Natural killer cell treated with Interleukin-12 subunit alpha and Interleukin-12 subunit beta and Interleukin-15 and Interleukin-18, amount 100 ng/mL, for 72 hours (primary cell): ENCODE measurements at regions not wholly inside any gene's neighbourhood (a gene's known extent, or its start where the extent isn't known, plus 50 kb on each side); places are given as distances from the start of the nearest gene placed in this dataset.
"Not testable (repeated sequence)": the region's sequence is repeated elsewhere in the genome, so short reads cannot be mapped to it uniquely, and the experiment has no call there.

Experiments used
- ATAC-seq, 2 donors: fragments of 150-1000 bp; cut with Tn5 transposase in 1 of 2; sonication (Bioruptor Pico), chemical (Tn5 transposase) in 1 of 2; 2 replicates each; pipeline ENCODE4 v1.10.0; 2021
- DNase-seq: peaks from one replicate; pipeline ENCODE4 v3.0.0; 2022; ENCODE audit warnings: low spot score
- H3K27ac Mint-ChIP-seq, 2 donors: 1 replicate in 1 of 2; 2 replicates in 1 of 2; pipeline ENCODE4 v1.8.0; 2022; ENCODE audit warnings: mixed read lengths in 2 of 2, mild to moderate bottlenecking in 1 of 2, moderate library complexity in 1 of 2
- H3K27me3 Mint-ChIP-seq, 2 donors: 1 replicate in 1 of 2; 2 replicates in 1 of 2; pipeline ENCODE4 v1.8.0; 2022; ENCODE audit warnings: mixed read lengths in 2 of 2
- H3K36me3 Mint-ChIP-seq: one replicate; pipeline ENCODE4 v1.8.0; 2022; ENCODE audit warnings: mixed read lengths
- H3K4me1 Mint-ChIP-seq, 2 donors: 1 replicate in 1 of 2; 2 replicates in 1 of 2; pipeline ENCODE4 v1.8.0; 2022; ENCODE audit warnings: low read depth in 2 of 2, mixed read lengths in 2 of 2, mild to moderate bottlenecking in 1 of 2
- H3K4me3 Mint-ChIP-seq: one replicate; pipeline ENCODE4 v1.8.0; 2022; ENCODE audit warnings: mixed read lengths
- H3K9me3 Mint-ChIP-seq: 2 replicates; pipeline ENCODE4 v1.8.0; 2022; ENCODE audit warnings: mixed read lengths

DNA sequence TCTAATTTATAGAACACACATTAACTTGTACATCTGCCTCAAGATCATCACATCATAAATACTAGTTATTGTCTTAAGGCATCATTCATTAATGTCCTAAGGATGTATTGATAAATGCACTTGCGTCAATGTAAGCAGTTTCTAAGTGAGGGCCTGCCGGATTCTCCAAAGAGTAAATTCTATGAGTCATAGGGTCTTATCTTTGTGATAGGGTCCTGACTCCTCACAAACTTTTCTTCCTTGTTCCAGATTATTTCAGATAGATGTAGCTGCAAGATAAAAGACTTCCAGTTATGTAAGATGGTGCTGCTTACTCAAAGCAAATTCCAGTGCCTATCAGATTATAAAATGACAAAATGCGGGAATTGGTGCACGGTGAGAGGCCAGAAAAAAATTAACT, 315.0 kb upstream of the SLC39A10 start:
- Mint-ChIP-seq H3K4me3 (no peak overlapping the region), H3K27ac (no peak overlapping the region), H3K9me3 (no peaks in the 10 kb centered on the region), H3K27me3 (peaks cover 0 to 5% of the 10 kb centered on the region in 2 donors), H3K36me3 (no peaks in the 10 kb centered on the region), H3K4me1 (peaks cover 0 to 5% of the 10 kb centered on the region in 2 donors)
- DNase-seq (no peak), ATAC-seq (no peak)

DNA sequence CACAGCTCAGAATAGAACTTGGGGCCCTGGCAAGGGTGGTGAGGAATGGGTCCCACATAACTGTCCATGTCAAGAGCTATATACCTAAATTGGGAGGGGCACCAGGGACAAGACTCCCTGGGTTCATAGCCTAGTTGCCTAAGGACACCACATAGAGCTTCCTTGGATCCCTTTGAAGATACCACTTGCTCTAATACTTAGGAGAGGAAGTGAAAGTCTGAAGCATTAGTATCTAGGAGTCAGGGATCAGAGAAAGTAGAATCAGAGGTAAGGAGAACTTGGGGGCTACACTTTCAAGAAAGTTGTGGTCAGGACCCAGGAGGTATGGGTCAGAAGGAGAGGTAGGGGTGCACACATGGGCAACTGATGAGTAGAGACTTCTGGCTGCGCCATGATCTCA, 318.2 kb upstream of the SLC39A10 start:
- Mint-ChIP-seq H3K27me3 (peaks cover 3 to 5% of the 10 kb centered on the region in 2 donors), H3K36me3 (no peaks in the 10 kb centered on the region)

GRCh38 chr2:195337597-195337996, 319.4 kb upstream of the SLC39A10 start:
- peaks cover 7% of the 10 kb centered on the region for H3K9me3 Mint-ChIP-seq
- H3K4me3 Mint-ChIP-seq, result no peak overlapping the region
- DNase-seq, result no peak
- peaks cover 4 to 5% of the 10 kb centered on the region in 2 donors for H3K27me3 Mint-ChIP-seq
- no peaks in the 10 kb centered on the region for H3K36me3 Mint-ChIP-seq
- H3K27ac Mint-ChIP-seq, result no peak overlapping the region
- ATAC-seq, result no peak
- no peaks in the 10 kb centered on the region for H3K4me1 Mint-ChIP-seq

More for the DNA sequence above, 318.2 kb upstream of the SLC39A10 start:
- no peak overlapping the region for H3K4me3 Mint-ChIP-seq
- peaks cover 6% of the 10 kb centered on the region for H3K9me3 Mint-ChIP-seq
- no peaks in the 10 kb centered on the region for H3K4me1 Mint-ChIP-seq
- H3K27ac Mint-ChIP-seq, result no peak overlapping the region
- no peak for DNase-seq
- ATAC-seq, result no peak

DNA sequence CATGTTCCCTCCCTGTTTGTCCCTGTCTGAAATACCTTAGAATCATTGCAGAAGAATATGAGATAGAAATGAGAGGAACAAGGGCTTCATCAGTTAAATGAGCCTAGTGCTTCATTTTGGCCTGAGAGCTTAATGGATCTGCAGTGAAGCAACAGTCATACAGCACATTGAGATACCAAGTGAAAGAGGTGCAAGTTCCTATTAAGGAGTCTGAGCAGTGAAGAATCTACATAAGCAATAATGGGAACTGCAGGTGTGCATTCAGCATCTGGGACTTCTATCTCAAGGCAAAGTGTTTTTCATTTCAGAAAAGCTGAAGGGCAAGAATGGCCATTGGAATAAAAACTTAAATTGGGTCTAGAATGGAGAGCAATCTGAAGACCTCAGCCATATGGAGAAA, 323.2 kb upstream of the SLC39A10 start:
- Mint-ChIP-seq H3K4me1 (no peaks in the 10 kb centered on the region), H3K27me3 (peaks cover 4 to 5% of the 10 kb centered on the region in 2 donors), H3K9me3 (peaks cover 10% of the 10 kb centered on the region), H3K27ac (no peak overlapping the region), H3K4me3 (no peak overlapping the region), H3K36me3 (no peaks in the 10 kb centered on the region)
- DNase-seq, result no peak
- no peak for ATAC-seq

GRCh38 chr2:195331966-195332365, 325.1 kb upstream of the SLC39A10 start:
- Mint-ChIP-seq H3K9me3 (peaks cover 10% of the 10 kb centered on the region), H3K27ac (no peak overlapping the region)
- ATAC-seq, result no peak

DNA sequence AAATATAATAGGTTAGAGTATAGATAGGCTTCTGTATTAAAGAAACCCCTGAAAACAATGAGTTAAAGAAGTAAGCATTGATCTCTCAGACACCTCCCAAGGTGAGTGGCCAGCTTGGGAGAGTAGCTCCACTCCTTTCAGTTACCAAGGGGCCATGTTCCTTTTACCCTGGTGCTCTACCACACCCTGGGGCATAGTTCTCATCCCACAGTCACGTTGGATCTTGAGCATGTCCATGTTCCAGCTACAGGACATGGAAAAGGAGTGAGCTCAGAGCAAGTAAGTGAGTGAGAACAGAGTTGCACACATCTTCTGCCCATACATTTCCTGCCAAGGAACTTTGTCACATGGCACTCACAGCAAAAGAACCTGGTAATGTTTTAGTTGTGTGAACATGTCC, 325.9 kb upstream of the SLC39A10 start:
- Mint-ChIP-seq H3K27ac (no peak overlapping the region), H3K4me3 (no peak overlapping the region), H3K4me1 (no peaks in the 10 kb centered on the region), H3K9me3 (peaks cover 7% of the 10 kb centered on the region), H3K27me3 (peaks cover 0 to 4% of the 10 kb centered on the region in 2 donors), H3K36me3 (no peaks in the 10 kb centered on the region)
- ATAC-seq, result no peak
- no peak for DNase-seq

More at GRCh38 chr2:195331966-195332365, 325.1 kb upstream of the SLC39A10 start:
- Mint-ChIP-seq H3K27me3 (peaks cover 0 to 4% of the 10 kb centered on the region in 2 donors), H3K4me1 (no peaks in the 10 kb centered on the region), H3K4me3 (no peak overlapping the region), H3K36me3 (no peaks in the 10 kb centered on the region)
- no peak for DNase-seq

- no peak for ATAC-seq
- no peak overlapping the region for H3K4me3 Mint-ChIP-seq
- H3K4me1 Mint-ChIP-seq, result no peaks in the 10 kb centered on the region
These were observed 326.5 kb upstream of the SLC39A10 start for GRCh38 chr2:195330513-195330956.

DNA sequence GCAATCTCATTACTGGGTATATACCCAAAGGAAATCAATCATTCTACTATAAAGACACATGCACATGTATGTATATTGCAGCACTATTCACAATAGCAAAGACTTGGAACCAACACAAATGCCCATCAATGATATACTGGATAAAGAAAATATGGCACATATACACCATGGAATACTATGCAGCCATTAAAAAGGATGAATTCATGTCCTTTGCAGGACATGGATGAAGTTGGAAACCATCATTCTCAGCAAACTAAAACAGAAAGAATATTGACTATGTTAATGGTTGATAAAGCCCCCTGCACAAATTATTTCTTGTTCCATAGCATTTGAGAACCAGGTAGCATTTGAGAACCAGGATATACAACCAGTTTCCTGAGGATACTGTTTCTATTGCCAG, 327.2 kb upstream of the SLC39A10 start:
- H3K4me1 Mint-ChIP-seq, H3K36me3 Mint-ChIP-seq, H3K9me3 Mint-ChIP-seq, H3K4me3 Mint-ChIP-seq, H3K27me3 Mint-ChIP-seq, DNase-seq, H3K27ac Mint-ChIP-seq, ATAC-seq: not testable (repeated sequence)

More at GRCh38 chr2:195330513-195330956, 326.5 kb upstream of the SLC39A10 start:
- DNase-seq, result no peak
- H3K36me3 Mint-ChIP-seq, result no peaks in the 10 kb centered on the region
- peaks cover 7% of the 10 kb centered on the region for H3K9me3 Mint-ChIP-seq
- H3K27ac Mint-ChIP-seq, result no peak overlapping the region
- H3K27me3 Mint-ChIP-seq, result peaks cover 0 to 4% of the 10 kb centered on the region in 2 donors

DNA sequence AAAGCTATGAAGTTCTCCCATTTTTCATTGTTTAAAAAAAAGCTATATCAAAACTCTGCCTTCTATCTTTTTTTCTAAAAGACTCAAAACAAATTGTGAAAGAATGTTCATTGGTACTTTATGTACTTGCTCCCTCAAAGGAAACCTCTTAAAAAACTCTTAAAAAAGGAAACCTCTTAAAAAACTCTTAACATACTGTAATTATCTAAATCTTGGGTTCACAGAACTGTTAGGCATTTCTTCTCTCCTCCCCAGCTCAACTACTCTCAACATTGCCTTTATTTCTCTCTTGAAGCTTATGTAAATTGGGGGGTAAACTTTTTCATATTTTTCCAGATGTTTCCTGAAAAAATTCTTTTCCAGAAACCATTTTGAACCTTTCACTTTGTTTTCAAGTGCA, 330.5 kb upstream of the SLC39A10 start:
- Mint-ChIP-seq H3K36me3 (no peaks in the 10 kb centered on the region), H3K4me3 (no peak overlapping the region), H3K4me1 (no peaks in the 10 kb centered on the region), H3K27ac (no peak overlapping the region), H3K9me3 (peaks cover 3% of the 10 kb centered on the region), H3K27me3 (no peaks in the 10 kb centered on the region)
- no peak for ATAC-seq
- DNase-seq, result no peak

- Mint-ChIP-seq H3K27ac (no peak overlapping the region), H3K9me3 (no peaks in the 10 kb centered on the region), H3K4me3 (no peak overlapping the region), H3K36me3 (no peaks in the 10 kb centered on the region), H3K4me1 (peaks cover 3 to 5% of the 10 kb centered on the region in 2 donors), H3K27me3 (no peaks in the 10 kb centered on the region)
- ATAC-seq (no peak), DNase-seq (no peak)
These were observed 334.7 kb upstream of the SLC39A10 start for GRCh38 chr2:195322324-195322723.

DNA sequence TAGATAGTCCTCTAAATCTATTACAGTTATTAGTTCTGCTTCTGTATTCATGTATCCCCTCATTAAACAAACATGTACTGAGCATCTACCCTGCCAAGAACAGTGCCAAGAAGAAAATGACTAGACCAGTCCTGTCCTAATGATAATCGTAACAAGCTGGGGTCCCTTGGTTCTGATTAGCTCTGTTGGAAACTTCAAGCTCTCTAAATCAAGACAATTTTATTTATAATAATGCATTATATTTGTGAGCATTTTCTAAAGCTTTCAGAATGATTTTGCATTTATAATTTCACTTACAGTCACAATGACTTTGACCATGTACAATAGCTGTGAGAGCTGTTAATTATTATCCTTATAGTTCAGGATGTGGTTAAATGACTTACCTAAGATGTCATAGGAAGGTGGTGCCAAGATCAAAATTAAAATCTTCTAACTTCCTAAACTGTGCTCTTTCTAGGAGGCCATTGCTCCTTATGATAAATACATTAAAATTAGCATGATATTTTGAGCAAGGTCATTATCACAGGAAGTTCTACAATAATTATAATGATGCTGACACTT, 336.5 kb upstream of the SLC39A10 start:
- no peak overlapping the region for H3K27ac Mint-ChIP-seq
- DNase-seq, result no peak
- ATAC-seq, result no peak
- peaks cover 3 to 5% of the 10 kb centered on the region in 2 donors for H3K4me1 Mint-ChIP-seq
- no peaks in the 10 kb centered on the region for H3K9me3 Mint-ChIP-seq
- no peaks in the 10 kb centered on the region for H3K27me3 Mint-ChIP-seq
- H3K36me3 Mint-ChIP-seq, result no peaks in the 10 kb centered on the region
- no peak overlapping the region for H3K4me3 Mint-ChIP-seq

DNA sequence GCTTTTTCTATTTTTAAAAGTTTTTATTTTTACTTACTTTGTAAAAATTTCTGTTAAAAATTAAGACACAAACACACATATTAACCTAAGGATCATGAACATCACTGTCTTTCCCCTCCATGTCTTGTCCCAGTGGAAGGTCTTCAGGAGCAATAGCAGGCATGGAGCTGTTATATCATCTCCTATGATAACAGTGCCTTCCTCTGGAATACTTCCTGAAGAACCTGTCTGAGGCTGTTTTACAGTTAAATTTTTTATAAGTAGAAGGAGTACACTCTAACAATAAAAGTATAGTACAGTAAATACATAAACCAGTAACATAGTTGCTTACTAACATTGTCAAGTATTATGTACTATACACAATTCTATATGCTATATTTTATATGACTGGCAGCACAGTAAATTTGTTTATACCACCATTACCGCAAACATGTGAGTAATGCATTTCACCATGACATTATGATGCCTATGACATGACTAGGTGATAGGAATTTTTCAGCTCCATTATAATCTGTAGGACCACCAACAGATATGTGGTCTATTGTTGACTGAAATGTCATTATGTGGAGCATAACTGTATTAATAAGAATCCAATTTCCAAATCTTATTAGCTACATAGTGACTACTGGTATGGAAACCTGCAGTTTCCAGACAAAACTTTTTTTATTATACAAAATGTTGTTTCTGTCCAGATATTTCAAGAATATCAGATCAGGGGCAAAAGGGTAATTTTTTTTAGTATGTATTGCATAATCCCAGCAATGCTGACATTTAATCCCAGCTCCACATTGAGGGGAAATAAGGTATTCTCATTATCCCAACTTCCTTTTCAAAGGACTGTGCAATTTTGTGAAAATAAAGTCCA, 337.2 kb upstream of the SLC39A10 start:
- Mint-ChIP-seq H3K9me3 (no peaks in the 10 kb centered on the region), H3K36me3 (no peaks in the 10 kb centered on the region), H3K4me1 (peaks cover 3 to 5% of the 10 kb centered on the region in 2 donors), H3K4me3 (no peak overlapping the region), H3K27me3 (no peaks in the 10 kb centered on the region), H3K27ac (no peak overlapping the region)
- ATAC-seq (no peak), DNase-seq (no peak)

GRCh38 chr2:195319112-195319460, 337.9 kb upstream of the SLC39A10 start:
- DNase-seq, result no peak
- Mint-ChIP-seq H3K27me3 (no peaks in the 10 kb centered on the region), H3K4me3 (no peak overlapping the region), H3K4me1 (peaks cover 3 to 5% of the 10 kb centered on the region in 2 donors), H3K9me3 (no peaks in the 10 kb centered on the region), H3K36me3 (no peaks in the 10 kb centered on the region), H3K27ac (no peak overlapping the region)
- ATAC-seq, result no peak

- ATAC-seq, result no peak
- Mint-ChIP-seq H3K4me3 (no peak overlapping the region), H3K27me3 (no peaks in the 10 kb centered on the region), H3K27ac (no peak overlapping the region), H3K9me3 (no peaks in the 10 kb centered on the region), H3K36me3 (no peaks in the 10 kb centered on the region), H3K4me1 (peaks cover 3 to 5% of the 10 kb centered on the region in 2 donors)
- DNase-seq, result no peak
These were observed 338.4 kb upstream of the SLC39A10 start for GRCh38 chr2:195318440-195319111.
